ENCODE measurements at regions not wholly inside any gene's neighbourhood (a gene's known extent, or its start where the extent isn't known, plus 50 kb on each side); places are given as distances from the start of the nearest gene placed in this dataset.

DNA sequence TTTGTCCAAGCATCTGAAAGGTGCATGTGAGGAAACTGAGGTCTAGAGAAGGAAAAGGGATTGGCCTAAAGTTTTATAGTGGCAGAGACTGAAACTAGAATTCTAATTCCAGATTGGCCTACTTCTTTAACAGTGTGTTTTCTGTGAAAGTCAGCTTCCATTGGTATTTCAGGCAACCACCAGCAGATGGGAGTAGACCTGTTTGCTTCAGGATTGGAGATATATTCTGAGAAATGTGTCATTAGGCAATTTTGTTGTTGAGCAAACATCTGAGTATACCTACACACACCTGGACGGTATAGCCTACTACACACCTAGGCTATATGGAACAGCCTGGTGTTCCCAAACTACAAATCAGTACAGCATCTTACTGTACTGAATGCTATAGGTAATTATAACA, 207.3 kb upstream of the RADX start:
- H3K4me3 ChIP-seq (ENCODE audit: low read depth, low read length): no peak overlapping the region
- TF ChIP-seq, protein P1, sequence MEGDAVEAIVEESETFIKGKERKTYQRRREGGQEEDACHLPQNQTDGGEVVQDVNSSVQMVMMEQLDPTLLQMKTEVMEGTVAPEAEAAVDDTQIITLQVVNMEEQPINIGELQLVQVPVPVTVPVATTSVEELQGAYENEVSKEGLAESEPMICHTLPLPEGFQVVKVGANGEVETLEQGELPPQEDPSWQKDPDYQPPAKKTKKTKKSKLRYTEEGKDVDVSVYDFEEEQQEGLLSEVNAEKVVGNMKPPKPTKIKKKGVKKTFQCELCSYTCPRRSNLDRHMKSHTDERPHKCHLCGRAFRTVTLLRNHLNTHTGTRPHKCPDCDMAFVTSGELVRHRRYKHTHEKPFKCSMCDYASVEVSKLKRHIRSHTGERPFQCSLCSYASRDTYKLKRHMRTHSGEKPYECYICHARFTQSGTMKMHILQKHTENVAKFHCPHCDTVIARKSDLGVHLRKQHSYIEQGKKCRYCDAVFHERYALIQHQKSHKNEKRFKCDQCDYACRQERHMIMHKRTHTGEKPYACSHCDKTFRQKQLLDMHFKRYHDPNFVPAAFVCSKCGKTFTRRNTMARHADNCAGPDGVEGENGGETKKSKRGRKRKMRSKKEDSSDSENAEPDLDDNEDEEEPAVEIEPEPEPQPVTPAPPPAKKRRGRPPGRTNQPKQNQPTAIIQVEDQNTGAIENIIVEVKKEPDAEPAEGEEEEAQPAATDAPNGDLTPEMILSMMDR (IDR thresholded peaks at IDR 0.05; ENCODE audit: borderline replicate concordance, insufficient read depth, low read depth, low read length): no peak

DNA sequence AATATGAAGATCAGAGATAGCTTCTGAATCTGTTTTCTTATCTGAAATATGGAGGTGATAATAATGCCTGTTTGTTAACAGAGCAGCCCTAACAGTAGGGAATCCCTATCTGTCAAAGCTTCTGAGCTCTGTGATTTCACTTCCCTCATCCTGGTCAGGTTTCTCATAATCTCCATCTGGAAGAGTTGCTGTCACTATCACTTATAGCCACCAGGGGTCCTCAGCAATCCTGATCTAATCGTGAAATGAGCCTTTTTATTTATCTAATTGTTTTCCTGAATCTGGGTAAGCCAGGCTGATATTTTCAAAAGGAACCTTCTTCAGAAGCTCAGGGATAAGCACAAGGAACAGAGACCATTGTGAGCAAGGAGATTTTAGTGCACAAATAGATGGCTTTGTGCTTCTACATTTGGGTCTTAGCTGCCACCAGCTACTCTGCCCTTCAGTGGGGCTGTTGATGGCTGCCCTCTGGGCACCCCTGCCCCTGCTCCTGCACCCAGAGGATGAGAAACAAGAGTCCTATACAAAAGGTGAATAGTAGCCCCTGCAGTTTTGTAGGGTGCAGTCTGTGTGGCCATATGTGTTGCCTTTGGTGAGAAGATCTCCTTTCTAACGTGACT, 196.4 kb upstream of the RADX start:
- TF ChIP-seq, protein P1 (IDR thresholded peaks at IDR 0.05; ENCODE audit: borderline replicate concordance, insufficient read depth, low read depth, low read length): peak; percentile 70
- no peak overlapping the region for H3K4me3 ChIP-seq (ENCODE audit: low read depth, low read length)

DNA sequence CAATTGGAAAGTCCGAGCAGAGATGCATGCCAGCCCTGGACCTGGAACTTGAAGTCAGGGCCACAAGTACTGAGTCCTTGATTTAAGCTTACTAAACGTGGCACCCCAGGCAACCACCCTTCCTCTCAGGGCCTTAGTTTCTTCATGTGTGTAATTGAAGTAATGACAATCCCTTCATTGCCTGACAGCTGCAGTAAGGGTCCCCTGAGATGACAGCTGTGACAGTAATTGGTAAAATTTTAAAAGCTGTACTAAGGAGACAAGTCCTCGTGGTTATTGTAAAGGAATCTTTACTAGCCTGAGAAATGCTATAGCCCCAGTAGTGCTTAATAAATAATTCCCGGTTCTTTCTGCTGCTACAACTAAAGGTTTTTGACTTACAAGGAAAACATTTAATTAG, 175.1 kb upstream of the RADX start:
- no peak overlapping the region for H3K4me3 ChIP-seq (ENCODE audit: low read depth, low read length)
- TF ChIP-seq, protein P1 (IDR thresholded peaks at IDR 0.05; ENCODE audit: borderline replicate concordance, insufficient read depth, low read depth, low read length): no peak

DNA sequence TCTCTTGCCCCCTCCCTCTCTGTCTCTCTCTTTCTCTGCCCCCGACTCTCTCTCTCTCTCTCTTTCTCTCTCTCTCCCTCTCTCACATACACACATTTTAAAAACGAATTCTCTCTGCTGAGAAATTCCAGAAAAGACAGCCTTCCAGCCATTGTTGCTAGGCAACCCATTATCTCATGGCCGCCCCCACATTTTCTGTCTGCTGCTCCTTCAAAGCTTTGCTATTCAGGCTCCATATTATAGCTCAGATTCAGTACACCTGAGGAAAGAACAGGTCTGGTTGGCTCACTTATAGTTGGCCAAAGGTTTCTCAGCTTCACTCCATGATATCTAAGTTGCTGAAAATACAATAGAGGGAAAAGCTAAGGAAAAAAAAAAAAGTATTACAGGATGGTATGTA, 174.4 kb upstream of the RADX start:
- H3K4me3 ChIP-seq (ENCODE audit: low read depth, low read length): no peak overlapping the region
- TF ChIP-seq, protein P1 (IDR thresholded peaks at IDR 0.05; ENCODE audit: borderline replicate concordance, insufficient read depth, low read depth, low read length): no peak

DNA sequence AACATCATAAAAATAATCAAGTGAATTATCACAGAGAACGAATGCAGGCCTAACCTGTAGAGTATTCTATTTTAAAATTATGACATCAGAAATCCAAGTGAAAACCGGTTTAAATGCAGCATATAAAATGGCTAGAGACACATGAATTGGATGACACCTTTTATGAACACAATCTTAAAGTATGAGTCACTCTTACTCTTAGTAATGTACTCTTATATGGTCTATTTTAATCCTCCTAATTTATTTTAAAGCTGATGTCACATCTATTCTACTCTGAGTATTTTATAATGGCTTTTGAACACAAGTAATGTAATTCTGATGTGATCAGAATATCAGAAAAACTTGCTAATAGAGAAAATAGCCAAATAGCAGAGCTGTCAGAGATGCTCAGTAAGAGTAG, 161.4 kb upstream of the RADX start:
- TF ChIP-seq, protein P1 (IDR thresholded peaks at IDR 0.05; ENCODE audit: borderline replicate concordance, insufficient read depth, low read depth, low read length): no peak

DNA sequence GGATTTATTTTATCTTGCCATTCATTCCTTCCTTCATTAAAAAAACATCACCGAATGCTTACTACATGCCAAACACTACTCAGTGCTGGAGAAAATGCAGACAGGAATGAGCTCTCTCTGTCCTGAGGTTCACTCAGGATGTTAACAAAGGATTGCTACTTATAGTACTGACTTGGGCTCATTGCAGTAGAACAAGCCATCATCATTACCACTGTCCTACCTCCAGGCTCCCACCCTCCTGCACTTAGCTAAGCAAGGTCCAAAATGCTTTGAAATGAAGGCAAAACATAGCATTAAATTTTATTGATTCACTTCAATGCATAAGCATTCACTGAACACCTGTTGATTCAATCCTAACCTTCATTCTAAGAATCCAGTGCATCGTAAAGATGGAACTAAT, 159.8 kb upstream of the RADX start:
- TF ChIP-seq, protein P1 (IDR thresholded peaks at IDR 0.05; ENCODE audit: borderline replicate concordance, insufficient read depth, low read depth, low read length): no peak
- no peak overlapping the region for H3K4me3 ChIP-seq (ENCODE audit: low read depth, low read length)

More for the DNA sequence above, 161.4 kb upstream of the RADX start:
- H3K4me3 ChIP-seq (ENCODE audit: low read depth, low read length): no peak overlapping the region

DNA sequence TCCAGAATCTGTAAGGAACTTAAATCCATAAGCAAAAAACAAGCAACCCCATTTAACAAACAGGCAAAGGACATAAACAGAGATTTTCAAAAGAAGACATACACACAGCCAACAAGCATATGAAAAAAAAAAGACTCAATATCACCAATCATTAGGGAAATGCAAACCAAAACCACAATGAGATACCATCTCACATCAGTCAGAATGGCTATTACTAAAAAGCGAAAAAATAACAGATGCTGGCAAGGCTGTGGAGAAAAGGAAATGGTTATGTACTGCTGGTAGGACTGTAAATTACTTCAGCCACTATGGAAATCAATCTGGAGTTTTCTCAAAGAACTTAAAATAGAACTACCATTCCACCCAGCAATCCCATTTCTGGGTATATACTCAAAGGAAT, 156.8 kb upstream of the RADX start:
- H3K4me3 ChIP-seq (ENCODE audit: low read depth, low read length): no peak overlapping the region
- TF ChIP-seq, protein P1 (IDR thresholded peaks at IDR 0.05; ENCODE audit: borderline replicate concordance, insufficient read depth, low read depth, low read length): no peak
